Activated T-helper 1 cell treated with anti-CD3 and anti-CD28 coated beads, Interleukin-12 subunit alpha, Interleukin-12 subunit beta, Interleukin-2, Interleukin-4 antibody, amounts not matched to agents 30 ng/mL and 10 ng/mL and 1 ng/mL, durations not matched to agents 14 hours and 24 hours and 36 hours (primary cell): ENCODE measurements at regions not wholly inside any gene's neighbourhood (a gene's known extent, or its start where the extent isn't known, plus 50 kb on each side); places are given as distances from the start of the nearest gene placed in this dataset.
"Not testable (repeated sequence)": the region's sequence is repeated elsewhere in the genome, so short reads cannot be mapped to it uniquely, and the experiment has no call there.

ENCODE experiments used
- DNase-seq: peaks from one replicate; pipeline ENCODE4 v3.0.0; 2021; ENCODE audit warnings: low spot score
- H3K27ac Mint-ChIP-seq: one replicate; pipeline ENCODE4 v1.8.0; 2021; ENCODE audit warnings: mild to moderate bottlenecking, mixed read lengths
- H3K27me3 Mint-ChIP-seq: one replicate; pipeline ENCODE4 v1.8.0; 2022; ENCODE audit warnings: mild to moderate bottlenecking, moderate library complexity, mixed read lengths; ENCODE audit not compliant: insufficient read depth
- H3K36me3 Mint-ChIP-seq: one replicate; pipeline ENCODE4 v1.8.0; 2021; ENCODE audit warnings: low read depth, mixed read lengths
- H3K4me1 Mint-ChIP-seq: one replicate; pipeline ENCODE4 v1.8.0; 2021; ENCODE audit warnings: low read depth, mixed read lengths
- H3K4me3 Mint-ChIP-seq: one replicate; pipeline ENCODE4 v1.8.0; 2021; ENCODE audit warnings: mild to moderate bottlenecking, moderate library complexity, mixed read lengths
- H3K9me3 Mint-ChIP-seq: one replicate; pipeline ENCODE4 v1.8.0; 2021; ENCODE audit warnings: mixed read lengths
- intact Hi-C: fragments of 100-400 bp; cut with micrococcal nuclease; formaldehyde crosslinking; loops from one replicate; pipeline ENCODE4 v1.15.1; 2024

GRCh38 chr17:72454342-72454741, 333.5 kb downstream of the SOX9 start:
- DNase-seq, result no peak
- intact Hi-C loops, result no loop called here
- Mint-ChIP-seq H3K4me1 (no peaks in the 10 kb centered on the region), H3K4me3 (no peak overlapping the region), H3K9me3 (peaks cover 7% of the 10 kb centered on the region), H3K27me3 (no peaks in the 10 kb centered on the region), H3K36me3 (no peaks in the 10 kb centered on the region), H3K27ac (no peak overlapping the region)

- no peak for DNase-seq
- intact Hi-C loops, result no loop called here
- Mint-ChIP-seq H3K36me3 (no peaks in the 10 kb centered on the region), H3K9me3 (peaks cover 5% of the 10 kb centered on the region), H3K27ac (no peak overlapping the region), H3K27me3 (no peaks in the 10 kb centered on the region), H3K4me3 (no peak overlapping the region), H3K4me1 (no peaks in the 10 kb centered on the region)
Measured at GRCh38 chr17:72455562-72455961, 334.7 kb downstream of the SOX9 start.

GRCh38 chr17:72456075-72456474, 335.3 kb downstream of the SOX9 start:
- intact Hi-C loops, result no loop called here
- DNase-seq, result no peak
- Mint-ChIP-seq H3K4me1 (no peaks in the 10 kb centered on the region), H3K36me3 (no peaks in the 10 kb centered on the region), H3K27ac (no peak overlapping the region), H3K27me3 (no peaks in the 10 kb centered on the region), H3K9me3 (peaks cover under 1% of the 10 kb centered on the region), H3K4me3 (no peak overlapping the region)

- no peak overlapping the region for H3K27ac Mint-ChIP-seq
- H3K9me3 Mint-ChIP-seq, result no peaks in the 10 kb centered on the region
Measured at GRCh38 chr17:72457712-72458111, 336.9 kb downstream of the SOX9 start.

GRCh38 chr17:72458301-72458700, 337.5 kb downstream of the SOX9 start:
- Mint-ChIP-seq H3K9me3 (no peaks in the 10 kb centered on the region), H3K4me3 (no peak overlapping the region), H3K27me3 (no peaks in the 10 kb centered on the region), H3K4me1 (no peaks in the 10 kb centered on the region), H3K36me3 (no peaks in the 10 kb centered on the region), H3K27ac (no peak overlapping the region)
- DNase-seq, result no peak
- intact Hi-C loops, result no loop called here

More at GRCh38 chr17:72457712-72458111, 336.9 kb downstream of the SOX9 start:
- no peak overlapping the region for H3K4me3 Mint-ChIP-seq
- no peaks in the 10 kb centered on the region for H3K27me3 Mint-ChIP-seq
- intact Hi-C loops, result no loop called here
- DNase-seq, result no peak
- no peaks in the 10 kb centered on the region for H3K36me3 Mint-ChIP-seq
- H3K4me1 Mint-ChIP-seq, result no peaks in the 10 kb centered on the region

GRCh38 chr17:72460711-72461110, 339.9 kb downstream of the SOX9 start:
- H3K4me3 Mint-ChIP-seq, result no peak overlapping the region
- intact Hi-C loops, result no loop called here
- no peaks in the 10 kb centered on the region for H3K27me3 Mint-ChIP-seq
- no peaks in the 10 kb centered on the region for H3K9me3 Mint-ChIP-seq
- H3K36me3 Mint-ChIP-seq, result no peaks in the 10 kb centered on the region
- no peak for DNase-seq
- H3K4me1 Mint-ChIP-seq, result no peaks in the 10 kb centered on the region
- H3K27ac Mint-ChIP-seq, result no peak overlapping the region

GRCh38 chr17:72461757-72462156, 340.9 kb downstream of the SOX9 start:
- Mint-ChIP-seq H3K36me3 (no peaks in the 10 kb centered on the region), H3K27me3 (no peaks in the 10 kb centered on the region), H3K4me3 (no peak overlapping the region), H3K9me3 (no peaks in the 10 kb centered on the region), H3K4me1 (no peaks in the 10 kb centered on the region), H3K27ac (no peak overlapping the region)
- DNase-seq, result no peak
- intact Hi-C loops, result no loop called here

- H3K4me3 Mint-ChIP-seq, result no peak overlapping the region
- H3K27me3 Mint-ChIP-seq, result no peaks in the 10 kb centered on the region
- H3K9me3 Mint-ChIP-seq, result no peaks in the 10 kb centered on the region
- intact Hi-C loops, result no loop called here
- H3K36me3 Mint-ChIP-seq, result no peaks in the 10 kb centered on the region
- no peak for DNase-seq
- no peak overlapping the region for H3K27ac Mint-ChIP-seq
- no peaks in the 10 kb centered on the region for H3K4me1 Mint-ChIP-seq
Measured at GRCh38 chr17:72462407-72462806, 341.6 kb downstream of the SOX9 start.

GRCh38 chr17:72462814-72463213, 342.0 kb downstream of the SOX9 start:
- Mint-ChIP-seq H3K9me3 (no peaks in the 10 kb centered on the region), H3K4me3 (no peak overlapping the region), H3K27ac (no peak overlapping the region), H3K4me1 (no peaks in the 10 kb centered on the region), H3K36me3 (no peaks in the 10 kb centered on the region), H3K27me3 (no peaks in the 10 kb centered on the region)
- intact Hi-C loops, result no loop called here
- DNase-seq, result no peak

GRCh38 chr17:72463287-72464102, 342.7 kb downstream of the SOX9 start:
- DNase-seq, result no peak
- no peak overlapping the region for H3K27ac Mint-ChIP-seq
- no peak overlapping the region for H3K4me3 Mint-ChIP-seq

GRCh38 chr17:72464221-72464620, 343.4 kb downstream of the SOX9 start:
- DNase-seq, intact Hi-C loops, H3K9me3 Mint-ChIP-seq, H3K4me1 Mint-ChIP-seq, H3K4me3 Mint-ChIP-seq, H3K27ac Mint-ChIP-seq, H3K27me3 Mint-ChIP-seq, H3K36me3 Mint-ChIP-seq: not testable (repeated sequence)

More at GRCh38 chr17:72463287-72464102, 342.7 kb downstream of the SOX9 start:
- intact Hi-C loops, result no loop called here
- Mint-ChIP-seq H3K9me3 (no peaks in the 10 kb centered on the region), H3K36me3 (no peaks in the 10 kb centered on the region), H3K4me1 (no peaks in the 10 kb centered on the region), H3K27me3 (no peaks in the 10 kb centered on the region)

GRCh38 chr17:72465191-72466024, 344.6 kb downstream of the SOX9 start:
- DNase-seq, result no peak
- no peak overlapping the region for H3K27ac Mint-ChIP-seq
- intact Hi-C loops, result no loop called here
- no peaks in the 10 kb centered on the region for H3K9me3 Mint-ChIP-seq
- H3K4me3 Mint-ChIP-seq, result no peak overlapping the region
- H3K27me3 Mint-ChIP-seq, result no peaks in the 10 kb centered on the region
- no peaks in the 10 kb centered on the region for H3K4me1 Mint-ChIP-seq
- no peaks in the 10 kb centered on the region for H3K36me3 Mint-ChIP-seq

GRCh38 chr17:72466199-72466598, 345.4 kb downstream of the SOX9 start:
- Mint-ChIP-seq H3K9me3 (no peaks in the 10 kb centered on the region), H3K27ac (no peak overlapping the region), H3K27me3 (no peaks in the 10 kb centered on the region), H3K4me3 (no peak overlapping the region), H3K36me3 (no peaks in the 10 kb centered on the region), H3K4me1 (no peaks in the 10 kb centered on the region)
- no peak for DNase-seq
- intact Hi-C loops, result no loop called here
